ENCODE measurements at regions not wholly inside any gene's neighbourhood (a gene's known extent, or its start where the extent isn't known, plus 50 kb on each side); places are given as distances from the start of the nearest gene placed in this dataset.
A peak's percentile ranks its signal among the peaks of the same experiment; 100 is the strongest.
"Not testable (repeated sequence)": the region's sequence is repeated elsewhere in the genome, so short reads cannot be mapped to it uniquely, and the experiment has no call there.

DNA sequence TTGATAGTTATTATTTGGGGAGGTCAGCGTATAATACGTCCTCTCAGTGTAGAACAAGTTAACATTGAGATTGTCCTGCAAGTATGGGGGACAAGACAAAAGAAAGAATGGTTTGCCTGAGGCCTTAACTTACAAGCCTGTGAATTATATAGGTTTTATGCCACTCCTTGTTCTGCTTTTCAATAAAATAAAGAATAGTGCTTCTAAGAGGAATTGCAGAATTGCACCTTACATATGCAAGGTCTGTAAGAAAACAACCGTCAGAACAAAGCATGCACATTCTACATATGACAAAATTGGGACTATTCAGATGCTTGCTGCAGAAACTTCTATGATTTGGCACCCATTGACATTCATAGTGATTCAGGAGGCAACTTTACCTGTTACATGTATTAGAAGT lies 785.0 kb downstream of the NR4A2 start:
- H2AFZ ChIP-seq (ENCODE audit: low read depth, low read length): no peak overlapping the region
- H3K27ac Mint-ChIP-seq (ENCODE audit: unreplicated experiment): no peak overlapping the region
- H3K4me1 ChIP-seq (ENCODE audit: insufficient read depth, low read length): no peaks in the 10 kb centered on the region
- H3K79me2 ChIP-seq (ENCODE audit: insufficient read depth, low read length): no peaks in the 10 kb centered on the region
- no peaks in the 10 kb centered on the region for H3K27me3 Mint-ChIP-seq (ENCODE audit: low read depth, unreplicated experiment)
- no peaks in the 10 kb centered on the region for H4K20me1 ChIP-seq (ENCODE audit: insufficient read depth, low read length)
- no peaks in the 10 kb centered on the region for H3K9me3 Mint-ChIP-seq (ENCODE audit: unreplicated experiment)
- H3K9me3 ChIP-seq (ENCODE audit: insufficient read depth, low read depth, low read length): no peaks in the 10 kb centered on the region
- no peak overlapping the region for H3K4me3 Mint-ChIP-seq (ENCODE audit: unreplicated experiment)
- DNase-seq (ENCODE audit: low read depth) (no peak), FAIRE-seq (no peak)
- no peaks in the 10 kb centered on the region for H3K27me3 ChIP-seq (ENCODE audit: insufficient read depth, low read length)
- no peak overlapping the region for H3K9ac ChIP-seq (ENCODE audit: low read length)
- no peak overlapping the region for H3K27ac ChIP-seq (ENCODE audit: low read depth, low read length)
- no peak overlapping the region for H3K4me2 ChIP-seq (ENCODE audit: low read length)
- H3K4me3 ChIP-seq (ENCODE audit: insufficient read depth, low read depth, low read length): no peak overlapping the region
- no peak for TF ChIP-seq CTCF (IDR thresholded peaks at IDR 0.05; ENCODE audit: insufficient read depth, low read depth, low read length)
- no peak for TF ChIP-seq EZH2 (IDR thresholded peaks at IDR 0.05; ENCODE audit: insufficient read depth, low read length)
- no peaks in the 10 kb centered on the region for H3K4me1 Mint-ChIP-seq (ENCODE audit: low read depth, unreplicated experiment)
- H3K36me3 Mint-ChIP-seq (ENCODE audit: low read depth, unreplicated experiment): no peaks in the 10 kb centered on the region
- no peaks in the 10 kb centered on the region for H3K36me3 ChIP-seq (ENCODE audit: insufficient read depth, low read length)

GRCh38 chr2:155546721-155547555 lies 785.6 kb downstream of the NR4A2 start:
- no peaks in the 10 kb centered on the region for H3K4me1 Mint-ChIP-seq (ENCODE audit: low read depth, unreplicated experiment)
- H3K9me3 Mint-ChIP-seq (ENCODE audit: unreplicated experiment): no peaks in the 10 kb centered on the region
- H2AFZ ChIP-seq (ENCODE audit: low read depth, low read length): peak overlapping the region; percentile 51
- H3K36me3 Mint-ChIP-seq (ENCODE audit: low read depth, unreplicated experiment): no peaks in the 10 kb centered on the region
- H3K4me3 Mint-ChIP-seq (ENCODE audit: unreplicated experiment): no peak overlapping the region
- H4K20me1 ChIP-seq (ENCODE audit: insufficient read depth, low read length): no peaks in the 10 kb centered on the region
- peak overlapping the region; percentile 64 for H3K4me2 ChIP-seq (ENCODE audit: low read length)
- H3K27ac Mint-ChIP-seq (ENCODE audit: unreplicated experiment): no peak overlapping the region
- H3K9me3 ChIP-seq (ENCODE audit: insufficient read depth, low read depth, low read length): no peaks in the 10 kb centered on the region
- no peaks in the 10 kb centered on the region for H3K4me1 ChIP-seq (ENCODE audit: insufficient read depth, low read length)
- peak overlapping the region; percentile 20 for H3K9ac ChIP-seq (ENCODE audit: low read length)
- H3K36me3 ChIP-seq (ENCODE audit: insufficient read depth, low read length): no peaks in the 10 kb centered on the region
- no peak for DNase-seq (ENCODE audit: low read depth)
- TF ChIP-seq EZH2 (IDR thresholded peaks at IDR 0.05; ENCODE audit: insufficient read depth, low read length) (no peak), CTCF (IDR thresholded peaks at IDR 0.05; ENCODE audit: insufficient read depth, low read depth, low read length) (no peak)
- H3K27me3 ChIP-seq (ENCODE audit: insufficient read depth, low read length): no peaks in the 10 kb centered on the region
- no peaks in the 10 kb centered on the region for H3K27me3 Mint-ChIP-seq (ENCODE audit: low read depth, unreplicated experiment)
- H3K27ac ChIP-seq (ENCODE audit: low read depth, low read length): no peak overlapping the region
- H3K79me2 ChIP-seq (ENCODE audit: insufficient read depth, low read length): no peaks in the 10 kb centered on the region
- H3K4me3 ChIP-seq (ENCODE audit: insufficient read depth, low read depth, low read length): peak overlapping the region; percentile 35
- FAIRE-seq: no peak

DNA sequence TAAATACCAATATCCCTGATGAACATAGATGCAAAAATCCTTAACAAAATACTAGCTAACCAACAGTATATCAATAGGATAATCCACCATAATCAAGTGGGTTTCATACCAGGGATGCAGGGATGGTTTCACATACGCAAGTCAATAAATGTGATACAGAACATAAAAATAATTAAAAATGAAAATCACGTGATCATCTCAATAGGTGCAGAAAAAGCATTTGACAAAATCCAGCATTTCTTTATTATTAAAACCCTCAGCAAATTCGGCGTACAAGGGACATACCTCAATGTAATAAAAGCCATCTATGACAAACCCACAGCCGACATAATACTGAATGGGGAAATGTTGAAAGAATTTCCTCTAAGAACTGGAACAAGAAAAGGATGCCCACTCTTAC lies 793.5 kb downstream of the NR4A2 start:
- not testable (repeated sequence) for H3K4me3 Mint-ChIP-seq (ENCODE audit: unreplicated experiment); DNase-seq (ENCODE audit: low read depth); H3K36me3 Mint-ChIP-seq (ENCODE audit: low read depth, unreplicated experiment); H4K20me1 ChIP-seq (ENCODE audit: insufficient read depth, low read length); H3K27me3 ChIP-seq (ENCODE audit: insufficient read depth, low read length); H3K27ac Mint-ChIP-seq (ENCODE audit: unreplicated experiment); H3K27ac ChIP-seq (ENCODE audit: low read depth, low read length); H2AFZ ChIP-seq (ENCODE audit: low read depth, low read length); H3K9me3 ChIP-seq (ENCODE audit: insufficient read depth, low read depth, low read length); H3K4me2 ChIP-seq (ENCODE audit: low read length); H3K9ac ChIP-seq (ENCODE audit: low read length); H3K4me1 ChIP-seq (ENCODE audit: insufficient read depth, low read length); H3K9me3 Mint-ChIP-seq (ENCODE audit: unreplicated experiment); H3K36me3 ChIP-seq (ENCODE audit: insufficient read depth, low read length); H3K27me3 Mint-ChIP-seq (ENCODE audit: low read depth, unreplicated experiment); FAIRE-seq; H3K79me2 ChIP-seq (ENCODE audit: insufficient read depth, low read length); H3K4me1 Mint-ChIP-seq (ENCODE audit: low read depth, unreplicated experiment); H3K4me3 ChIP-seq (ENCODE audit: insufficient read depth, low read depth, low read length)

Data from astrocyte (in vitro differentiated cells and primary cell).